IPS-NIHi7 (cell line): ENCODE measurements at regions not wholly inside any gene's neighbourhood (a gene's known extent, or its start where the extent isn't known, plus 50 kb on each side); places are given as distances from the start of the nearest gene placed in this dataset.
"Not testable (repeated sequence)": the region's sequence is repeated elsewhere in the genome, so short reads cannot be mapped to it uniquely, and the experiment has no call there.

Experiments used
- DNase-seq: peaks from one replicate; pipeline ENCODE4 v3.0.0; 2012; ENCODE audit warnings: mixed read lengths; ENCODE audit errors: extremely low spot score

GRCh38 chr5:90285581-90285980 lies 124.0 kb downstream of the CETN3 start:
- no peak for DNase-seq

- DNase-seq: no peak
These were observed 125.2 kb downstream of the CETN3 start for GRCh38 chr5:90284375-90284774.

- no peak for DNase-seq
These were observed 130.5 kb downstream of the CETN3 start for GRCh38 chr5:90279091-90279490.

GRCh38 chr5:90274216-90274615 lies 135.3 kb downstream of the CETN3 start:
- DNase-seq: no peak

- DNase-seq: no peak
These were observed 141.9 kb downstream of the CETN3 start for GRCh38 chr5:90267646-90268045.

- no peak for DNase-seq
These were observed 144.1 kb downstream of the CETN3 start for GRCh38 chr5:90265545-90265857.

- peak; percentile 56 for DNase-seq
These were observed 144.6 kb downstream of the CETN3 start for GRCh38 chr5:90264689-90265544.

GRCh38 chr5:90263102-90263820 lies 146.3 kb downstream of the CETN3 start:
- no peak for DNase-seq

- DNase-seq: no peak
These were observed 158.1 kb downstream of the CETN3 start for GRCh38 chr5:90251447-90251846.

GRCh38 chr5:90248640-90249039 lies 160.9 kb downstream of the CETN3 start:
- DNase-seq: no peak

GRCh38 chr5:90243848-90244247 lies 165.7 kb downstream of the CETN3 start:
- not testable (repeated sequence) for DNase-seq

- no peak for DNase-seq
These were observed 176.1 kb downstream of the CETN3 start for GRCh38 chr5:90233476-90233875.

GRCh38 chr5:90231688-90232087 lies 177.9 kb downstream of the CETN3 start:
- DNase-seq: no peak

GRCh38 chr5:90227683-90228082 lies 181.9 kb downstream of the CETN3 start:
- DNase-seq: no peak

- no peak for DNase-seq
These were observed 183.0 kb downstream of the CETN3 start for GRCh38 chr5:90226433-90227099.

- DNase-seq: no peak
These were observed 185.2 kb downstream of the CETN3 start for GRCh38 chr5:90224342-90224741.

GRCh38 chr5:90223756-90224155 lies 185.8 kb downstream of the CETN3 start:
- DNase-seq: no peak

GRCh38 chr5:90221951-90222350 lies 187.6 kb downstream of the CETN3 start:
- no peak for DNase-seq

- no peak for DNase-seq
These were observed 189.0 kb downstream of the CETN3 start for GRCh38 chr5:90220554-90220953.

- no peak for DNase-seq
These were observed 194.6 kb downstream of the CETN3 start for GRCh38 chr5:90214991-90215390.

- DNase-seq: not testable (repeated sequence)
These were observed 201.2 kb downstream of the CETN3 start for GRCh38 chr5:90208323-90208722.

- DNase-seq: no peak
These were observed 207.6 kb downstream of the CETN3 start for GRCh38 chr5:90201923-90202322.
